ENCODE measurements at regions not wholly inside any gene's neighbourhood (a gene's known extent, or its start where the extent isn't known, plus 50 kb on each side); places are given as distances from the start of the nearest gene placed in this dataset.

DNA sequence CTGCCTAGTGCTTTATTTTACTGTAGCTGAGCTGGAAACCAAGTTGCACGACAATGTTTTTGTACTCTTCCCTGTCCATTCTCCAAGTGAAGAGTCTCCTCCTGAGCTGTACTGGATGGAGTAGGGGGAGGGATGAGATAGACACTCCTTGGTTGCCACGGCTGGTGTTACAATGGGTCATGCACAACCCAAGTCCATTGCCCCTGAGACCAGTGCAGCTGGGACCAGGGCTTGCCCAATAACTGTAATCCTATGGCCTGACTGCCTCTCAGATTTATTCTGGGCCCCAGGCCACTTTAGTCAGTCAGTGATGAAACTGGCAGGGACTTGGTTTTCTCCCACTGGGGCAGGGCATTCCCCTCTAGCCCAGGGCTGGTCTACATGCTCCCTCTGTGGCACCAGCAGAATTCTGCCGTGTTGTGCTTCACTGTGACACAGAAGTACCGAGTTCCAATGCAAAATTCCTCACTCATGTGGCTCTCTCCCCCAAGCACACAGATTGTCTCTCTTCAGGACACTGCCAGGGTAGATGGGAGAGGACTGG is 203.3 kb upstream of the PCDH18 start:
- TF ChIP-seq ATF6 (CRISPR knock-in tag; IDR thresholded peaks at IDR 0.05) (no peak), JUN (CRISPR knock-in tag; IDR thresholded peaks at IDR 0.05) (no peak), SOX15 (CRISPR knock-in tag; IDR thresholded peaks at IDR 0.05) (no peak), GTF2I (CRISPR knock-in tag; conservative IDR thresholded peaks at IDR 0.05) (no peak), ESRRA (CRISPR knock-in tag; IDR thresholded peaks at IDR 0.05; ENCODE audit: borderline replicate concordance) (no peak), ZSCAN18 (CRISPR knock-in tag; IDR thresholded peaks at IDR 0.05) (no peak), ZNF425 (CRISPR knock-in tag; conservative IDR thresholded peaks at IDR 0.05) (no peak), SMAD3 (CRISPR knock-in tag; IDR thresholded peaks at IDR 0.05; ENCODE audit: borderline replicate concordance) (no peak), STAT6 (CRISPR knock-in tag; conservative IDR thresholded peaks at IDR 0.05; ENCODE audit: low read depth) (no peak), TCF7 (CRISPR knock-in tag; IDR thresholded peaks at IDR 0.05; ENCODE audit: low read depth) (no peak)
- TF ChIP-seq, protein P1, sequence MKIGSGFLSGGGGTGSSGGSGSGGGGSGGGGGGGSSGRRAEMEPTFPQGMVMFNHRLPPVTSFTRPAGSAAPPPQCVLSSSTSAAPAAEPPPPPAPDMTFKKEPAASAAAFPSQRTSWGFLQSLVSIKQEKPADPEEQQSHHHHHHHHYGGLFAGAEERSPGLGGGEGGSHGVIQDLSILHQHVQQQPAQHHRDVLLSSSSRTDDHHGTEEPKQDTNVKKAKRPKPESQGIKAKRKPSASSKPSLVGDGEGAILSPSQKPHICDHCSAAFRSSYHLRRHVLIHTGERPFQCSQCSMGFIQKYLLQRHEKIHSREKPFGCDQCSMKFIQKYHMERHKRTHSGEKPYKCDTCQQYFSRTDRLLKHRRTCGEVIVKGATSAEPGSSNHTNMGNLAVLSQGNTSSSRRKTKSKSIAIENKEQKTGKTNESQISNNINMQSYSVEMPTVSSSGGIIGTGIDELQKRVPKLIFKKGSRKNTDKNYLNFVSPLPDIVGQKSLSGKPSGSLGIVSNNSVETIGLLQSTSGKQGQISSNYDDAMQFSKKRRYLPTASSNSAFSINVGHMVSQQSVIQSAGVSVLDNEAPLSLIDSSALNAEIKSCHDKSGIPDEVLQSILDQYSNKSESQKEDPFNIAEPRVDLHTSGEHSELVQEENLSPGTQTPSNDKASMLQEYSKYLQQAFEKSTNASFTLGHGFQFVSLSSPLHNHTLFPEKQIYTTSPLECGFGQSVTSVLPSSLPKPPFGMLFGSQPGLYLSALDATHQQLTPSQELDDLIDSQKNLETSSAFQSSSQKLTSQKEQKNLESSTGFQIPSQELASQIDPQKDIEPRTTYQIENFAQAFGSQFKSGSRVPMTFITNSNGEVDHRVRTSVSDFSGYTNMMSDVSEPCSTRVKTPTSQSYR (CRISPR knock-in tag; IDR thresholded peaks at IDR 0.05), result no peak
- TF ChIP-seq, protein P2, sequence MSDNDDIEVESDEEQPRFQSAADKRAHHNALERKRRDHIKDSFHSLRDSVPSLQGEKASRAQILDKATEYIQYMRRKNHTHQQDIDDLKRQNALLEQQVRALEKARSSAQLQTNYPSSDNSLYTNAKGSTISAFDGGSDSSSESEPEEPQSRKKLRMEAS (CRISPR knock-in tag; IDR thresholded peaks at IDR 0.05), result no peak
- Mint-ChIP-seq H3K36me3 (peaks cover 2% of the 10 kb centered on the region; the same call in 1 of the 2 replicates), H3K4me3 (no peak overlapping the region), H3K27me3 (ENCODE audit: low read depth) (no peaks in the 10 kb centered on the region; the same call in 1 of the 2 replicates), H3K27ac (no peak overlapping the region), H3K4me1 (no peaks in the 10 kb centered on the region; the same call in 1 of the 2 replicates), H3K9me3 (peaks cover 9% of the 10 kb centered on the region)
- ATAC-seq (no peak), DNase-seq (ENCODE audit: low spot score) (no peak)
- ChIA-PET POLR2A (no interaction called here), CTCF (interaction anchor here (1.2 kb wide), 1 partner anchor 820 kb away, joined by 3 read pairs; no protein-coding TSS in a partner anchor)
